Fibroblast of lung (primary cell): ENCODE measurements at regions not wholly inside any gene's neighbourhood (a gene's known extent, or its start where the extent isn't known, plus 50 kb on each side); places are given as distances from the start of the nearest gene placed in this dataset.

Experiments
- CTCF ChIP-seq, 2 donors: IDR thresholded peaks in 1 of 2; conservative IDR thresholded peaks in 1 of 2; 1 replicate in 1 of 2; 2 replicates in 1 of 2; pipeline ENCODE4 v1.5.1; 2011 to 2012; ENCODE audit warnings: low read length in 2 of 2, control low read depth in 1 of 2, inconsistent platforms in 1 of 2, low read depth in 1 of 2, mild to moderate bottlenecking in 1 of 2
- EZH2 ChIP-seq: IDR thresholded peaks from 2 replicates; pipeline ENCODE4 v1.5.1; 2012; ENCODE audit warnings: low read length, control low read depth, mild to moderate bottlenecking; ENCODE audit errors: missing control alignments

GRCh38 chr7:32761451-32762205 is 129.9 kb downstream of the KBTBD2 start:
- TF ChIP-seq CTCF (conservative IDR thresholded peaks at IDR 0.05 in 1 of 2, IDR thresholded peaks at IDR 0.05 in 1 of 2; ENCODE audit: low read depth in 1 of 2, low read length in 2 of 2): no peak
- TF ChIP-seq EZH2: no peak
